ENCODE measurements at regions not wholly inside any gene's neighbourhood (a gene's known extent, or its start where the extent isn't known, plus 50 kb on each side); places are given as distances from the start of the nearest gene placed in this dataset.
"Not testable (repeated sequence)": the region's sequence is repeated elsewhere in the genome, so short reads cannot be mapped to it uniquely, and the experiment has no call there.

DNA sequence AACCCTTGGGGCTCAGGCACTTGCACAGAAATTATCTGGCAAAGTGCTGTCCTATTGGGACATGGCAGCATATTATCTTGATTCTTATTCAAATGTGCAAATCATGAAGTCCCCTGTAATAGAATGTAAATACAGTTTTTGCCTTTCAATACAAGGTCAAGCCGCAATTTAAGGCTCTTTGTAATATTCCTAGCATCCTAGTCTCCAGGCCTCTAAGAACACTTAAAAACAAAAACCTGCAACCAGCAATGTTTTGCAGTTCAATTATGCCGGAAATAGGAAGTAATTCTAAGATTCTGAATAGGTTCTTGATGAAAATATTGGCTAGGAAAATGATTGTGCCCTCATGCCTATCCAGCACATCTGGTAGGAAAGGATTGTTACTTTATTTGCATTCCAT lies 197.2 kb upstream of the IRAK1BP1 start:
- no peak for DNase-seq (ENCODE audit: low spot score)

DNA sequence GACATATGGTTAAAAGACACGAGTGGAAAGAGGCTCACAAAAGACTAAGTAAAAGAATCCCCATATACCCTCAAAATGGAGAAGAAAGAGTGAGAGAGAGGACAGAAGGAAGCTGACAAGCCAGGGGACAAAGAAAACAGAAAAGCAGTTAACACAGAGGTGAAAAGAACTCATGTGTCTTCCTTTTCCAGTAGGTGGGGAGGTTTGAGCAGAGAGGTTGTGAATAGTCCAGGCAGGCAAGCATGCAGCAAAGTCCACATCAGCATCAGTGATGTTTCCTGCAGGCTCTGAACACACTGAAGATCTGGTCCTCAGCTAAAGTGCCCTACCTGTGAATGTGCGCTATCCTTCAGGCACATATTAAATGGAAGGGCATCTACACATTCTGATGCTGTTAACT lies 196.5 kb upstream of the IRAK1BP1 start:
- no peak for DNase-seq (ENCODE audit: low spot score)

DNA sequence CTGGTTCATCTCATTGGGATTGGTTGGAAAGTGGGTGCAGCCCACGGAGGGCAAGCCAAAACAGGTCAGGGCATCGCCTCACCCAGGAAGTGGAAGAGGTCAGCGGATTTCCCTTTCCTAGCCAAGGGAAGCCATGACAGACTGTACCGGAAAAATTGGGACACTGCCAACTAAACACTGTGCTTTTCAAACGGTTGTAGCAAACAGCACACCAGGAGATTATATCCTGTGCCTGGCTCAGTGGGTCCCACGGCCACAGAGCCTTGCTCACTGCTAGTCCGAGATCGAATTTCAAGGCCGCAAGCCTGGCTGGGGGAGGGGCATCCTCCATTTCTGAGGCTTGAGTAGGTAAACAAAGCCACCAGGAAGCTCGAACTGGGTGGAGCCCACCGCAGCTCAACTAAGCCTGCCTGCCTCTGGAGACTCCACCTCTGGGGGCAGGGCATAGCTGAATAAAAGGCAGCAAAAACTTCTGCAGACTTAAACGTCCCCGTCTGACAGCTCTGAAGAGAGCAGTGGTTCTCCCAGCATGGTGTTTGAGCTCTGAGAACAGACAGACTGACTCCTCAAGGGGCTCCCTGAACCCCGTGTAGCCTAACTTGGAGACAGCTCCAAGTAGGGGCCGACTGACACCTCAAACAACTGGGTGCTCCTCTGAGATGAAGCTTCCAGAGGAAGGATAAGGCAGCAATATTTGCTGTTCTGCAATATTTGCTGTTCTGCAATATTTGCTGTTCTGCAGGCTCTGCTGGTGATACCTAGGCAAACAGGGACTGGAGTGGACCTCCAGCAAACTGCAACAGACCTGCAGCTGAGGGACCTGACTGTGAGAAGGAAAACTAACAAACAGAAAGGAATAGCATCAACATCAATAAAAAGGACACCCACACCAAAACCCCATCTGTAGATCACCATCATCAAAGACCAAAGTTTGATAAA lies 191.0 kb upstream of the IRAK1BP1 start:
- DNase-seq (ENCODE audit: low spot score), result not testable (repeated sequence)

DNA sequence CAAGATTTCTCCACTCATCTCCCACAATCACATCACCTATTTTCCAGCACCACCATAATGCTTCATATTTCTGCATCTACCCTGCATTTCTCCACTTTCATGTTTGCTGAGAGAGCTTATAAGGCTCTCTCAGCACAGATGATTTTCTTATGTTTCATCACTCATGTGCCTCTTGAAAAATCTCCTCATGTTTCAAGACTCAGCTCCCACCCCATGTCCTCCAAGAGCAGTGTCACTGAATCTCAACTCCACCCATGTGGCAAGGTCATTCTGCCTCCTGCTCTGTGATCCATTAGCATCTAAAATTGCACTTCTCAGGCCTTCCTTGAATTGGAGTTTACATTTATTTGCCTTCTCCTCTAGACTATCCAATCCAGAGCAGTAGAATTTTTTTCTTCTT lies 178.7 kb upstream of the IRAK1BP1 start:
- no peak for DNase-seq (ENCODE audit: low spot score)

- no peak for DNase-seq (ENCODE audit: low spot score)
Observed at GRCh38 chr6:78693835-78694234, 173.5 kb upstream of the IRAK1BP1 start.

DNA sequence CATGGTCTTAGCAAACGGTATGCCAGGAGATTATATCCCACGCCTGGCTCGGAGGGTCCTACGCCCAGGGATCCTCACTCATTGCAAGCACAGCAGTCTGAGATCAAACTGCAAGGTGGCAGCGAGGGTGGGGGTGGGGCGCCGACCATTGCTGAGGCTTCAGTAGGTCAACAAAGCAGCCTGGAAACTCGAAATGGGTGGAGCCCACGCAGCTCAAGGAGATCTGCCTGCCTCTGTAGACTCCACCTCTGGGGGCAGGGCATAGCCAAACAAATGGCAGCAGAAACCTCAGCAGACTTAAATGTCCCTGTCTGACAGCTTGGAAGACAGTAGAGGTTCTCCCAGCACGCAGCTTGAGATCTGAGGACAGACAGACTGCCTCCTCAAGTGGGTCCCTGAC lies 172.7 kb upstream of the IRAK1BP1 start:
- DNase-seq (ENCODE audit: low spot score), result not testable (repeated sequence)

- DNase-seq (ENCODE audit: low spot score), result no peak
Observed at GRCh38 chr6:78700991-78701390, 166.4 kb upstream of the IRAK1BP1 start.

DNA sequence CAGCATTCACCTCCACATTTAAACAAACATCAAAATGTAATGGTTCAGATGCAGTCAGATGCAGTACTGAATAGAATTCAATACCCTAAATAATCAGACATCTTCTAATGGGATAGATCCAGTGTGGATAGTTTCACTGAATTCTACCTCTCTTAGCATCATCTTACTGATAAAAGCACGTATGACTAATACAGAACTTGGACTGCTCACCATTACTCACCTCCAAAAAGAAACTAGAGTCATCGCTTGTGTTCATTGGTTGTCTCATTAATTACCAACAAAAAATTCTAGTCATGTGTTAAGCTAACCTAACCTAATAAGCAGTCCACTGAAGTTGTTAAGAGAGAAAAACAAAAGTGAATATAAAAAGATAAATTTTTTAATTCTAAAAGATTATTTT lies 165.9 kb upstream of the IRAK1BP1 start:
- no peak for DNase-seq (ENCODE audit: low spot score)

DNA sequence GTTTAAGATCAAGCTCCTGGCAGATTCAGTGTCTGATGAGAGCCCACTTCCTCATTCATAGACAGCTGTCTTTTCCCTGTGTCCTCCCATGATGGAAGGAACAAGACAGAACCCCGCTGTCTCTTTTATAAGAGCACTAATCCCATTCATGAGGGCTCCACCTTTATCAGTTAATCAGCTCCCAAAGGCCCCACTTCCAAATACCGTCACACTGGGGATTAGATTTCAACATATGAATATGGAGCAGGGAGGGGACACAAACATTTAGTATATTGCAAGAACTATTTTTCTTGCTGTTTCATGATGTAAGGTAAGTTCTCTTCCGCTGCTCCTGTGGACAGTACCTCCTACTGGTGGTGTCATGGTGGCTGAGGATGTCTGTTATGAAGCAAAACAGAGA lies 158.3 kb upstream of the IRAK1BP1 start:
- no peak for DNase-seq (ENCODE audit: low spot score)

GRCh38 chr6:78713564-78713963 lies 153.8 kb upstream of the IRAK1BP1 start:
- no peak for DNase-seq (ENCODE audit: low spot score)

- DNase-seq (ENCODE audit: low spot score), result no peak
Observed at GRCh38 chr6:78744144-78744543, 123.2 kb upstream of the IRAK1BP1 start.

GRCh38 chr6:78746457-78746856 lies 120.9 kb upstream of the IRAK1BP1 start:
- DNase-seq (ENCODE audit: low spot score), result no peak

GRCh38 chr6:78749326-78749725 lies 118.0 kb upstream of the IRAK1BP1 start:
- DNase-seq (ENCODE audit: low spot score), result no peak

DNA sequence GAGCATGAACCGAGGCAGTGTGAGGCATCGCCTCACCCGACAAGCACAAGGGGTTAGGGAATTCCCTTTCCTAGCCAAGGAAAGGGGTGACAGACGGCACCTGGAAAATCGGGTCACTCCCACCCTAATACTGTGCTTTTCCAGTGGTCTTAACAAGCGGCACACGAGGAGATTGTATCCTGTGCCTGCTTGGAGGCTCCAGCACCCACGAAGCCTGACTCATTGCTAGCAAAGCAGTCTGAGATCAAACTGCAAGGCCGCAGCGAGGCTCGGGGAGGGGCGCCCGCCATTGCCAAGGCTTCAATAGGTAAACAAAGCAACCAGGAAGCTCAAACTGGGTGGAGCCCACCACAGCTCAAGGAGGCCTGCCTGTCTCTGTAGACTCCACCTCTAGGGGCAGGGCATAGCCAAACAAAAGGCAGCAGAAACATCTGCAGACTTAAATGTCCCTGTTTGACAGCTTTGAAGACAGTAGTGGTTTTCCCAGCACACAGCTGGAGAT lies 109.0 kb upstream of the IRAK1BP1 start:
- DNase-seq (ENCODE audit: low spot score), result not testable (repeated sequence)

- no peak for DNase-seq (ENCODE audit: low spot score)
Observed at GRCh38 chr6:78768271-78768670, 99.1 kb upstream of the IRAK1BP1 start.

DNA sequence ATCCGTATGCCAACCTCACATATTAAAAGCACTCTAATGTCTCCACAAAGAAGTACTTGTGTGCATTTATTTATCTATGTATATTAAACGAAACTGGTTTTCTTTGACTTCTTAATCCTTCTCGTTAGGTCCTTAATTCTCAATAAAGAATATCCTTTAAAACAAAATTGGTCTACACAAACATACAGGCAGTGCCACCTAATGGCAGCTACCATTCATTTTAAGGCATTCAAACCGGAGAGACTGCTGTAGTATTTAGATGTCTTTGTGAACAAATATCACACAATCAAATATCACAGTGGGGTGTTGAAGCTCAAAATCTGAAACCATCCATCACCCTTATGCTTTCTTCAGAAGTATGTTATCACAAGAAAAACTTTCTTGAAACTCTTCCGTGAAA lies 96.6 kb upstream of the IRAK1BP1 start:
- DNase-seq (ENCODE audit: low spot score), result peak; percentile 0

DNA sequence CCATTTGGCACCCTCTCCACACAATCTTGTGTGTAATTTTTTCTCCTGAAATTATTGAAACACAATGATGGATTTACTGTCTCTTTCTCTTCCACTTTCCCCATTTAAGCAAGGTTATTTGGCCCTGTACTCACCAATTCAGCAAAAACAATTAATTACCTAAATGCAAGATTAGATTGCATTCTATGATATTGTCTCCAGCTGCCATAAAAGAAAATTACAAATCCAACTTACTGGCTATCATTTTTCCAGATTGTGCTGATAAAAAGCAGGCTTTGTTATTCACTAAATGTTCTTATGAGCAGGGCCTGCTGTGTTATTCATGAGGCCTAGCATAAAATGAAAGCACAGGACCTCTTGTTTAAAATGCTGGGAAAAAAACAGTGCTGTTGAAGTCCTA lies 95.8 kb upstream of the IRAK1BP1 start:
- no peak for DNase-seq (ENCODE audit: low spot score)

DNA sequence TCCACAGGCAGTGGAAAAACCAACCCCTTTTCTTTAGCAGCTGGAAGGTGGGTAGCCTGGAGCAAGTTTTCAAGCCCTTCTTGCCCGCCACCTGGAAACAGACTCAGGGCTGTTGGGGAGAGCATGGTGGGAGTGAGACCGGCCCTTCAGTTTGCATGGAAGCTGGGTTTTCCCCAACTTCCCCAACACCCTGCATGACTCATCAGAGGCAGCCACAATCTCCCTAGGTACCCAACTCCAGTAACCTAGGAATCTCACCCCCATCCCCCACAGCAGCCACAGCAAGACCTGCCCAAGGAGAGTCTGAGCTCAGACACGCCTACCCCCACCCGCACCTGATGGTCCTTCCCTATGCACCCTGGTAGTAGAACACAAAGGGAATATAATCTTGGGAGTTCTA lies 86.3 kb upstream of the IRAK1BP1 start:
- DNase-seq (ENCODE audit: low spot score), result no peak

DNA sequence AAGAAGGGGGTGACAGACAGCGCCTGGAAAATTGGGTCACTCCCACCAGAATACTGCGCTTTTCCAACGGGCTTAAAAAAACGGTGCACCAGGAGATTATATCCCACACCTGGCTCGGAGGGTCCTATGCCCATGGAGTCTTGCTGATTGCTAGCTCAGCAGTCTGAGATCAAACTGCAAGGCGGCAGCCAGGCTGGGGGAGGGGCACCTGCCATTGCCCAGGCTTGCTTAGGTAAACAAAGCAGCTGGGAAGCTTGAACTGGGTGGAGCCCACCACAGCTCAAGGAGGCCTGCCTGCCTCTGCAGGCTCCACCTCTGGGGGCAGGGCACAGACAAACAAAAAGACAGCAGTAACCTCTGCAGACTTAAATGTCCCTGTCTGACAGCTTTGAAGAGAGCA lies 84.0 kb upstream of the IRAK1BP1 start:
- not testable (repeated sequence) for DNase-seq (ENCODE audit: low spot score)

DNA sequence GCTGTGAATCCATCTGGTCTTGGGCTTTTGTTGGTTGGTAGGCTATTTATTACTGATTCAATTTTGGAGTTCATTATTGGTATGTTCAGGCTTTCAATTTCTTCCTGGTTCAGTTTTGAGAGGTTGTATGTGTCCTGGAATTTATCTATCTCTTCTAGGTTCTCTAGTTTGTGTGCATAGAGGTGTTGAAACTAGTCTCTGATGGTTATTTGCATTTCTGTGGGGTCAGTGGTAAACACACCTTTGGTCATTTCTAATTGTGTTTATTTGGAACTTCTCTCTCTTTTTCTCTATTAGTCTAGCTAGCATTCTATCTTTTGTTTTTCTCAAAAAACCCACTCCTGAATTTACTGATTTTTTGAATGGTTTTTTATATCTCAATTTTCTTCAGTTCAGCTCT lies 70.1 kb upstream of the IRAK1BP1 start:
- DNase-seq (ENCODE audit: low spot score), result no peak

DNA sequence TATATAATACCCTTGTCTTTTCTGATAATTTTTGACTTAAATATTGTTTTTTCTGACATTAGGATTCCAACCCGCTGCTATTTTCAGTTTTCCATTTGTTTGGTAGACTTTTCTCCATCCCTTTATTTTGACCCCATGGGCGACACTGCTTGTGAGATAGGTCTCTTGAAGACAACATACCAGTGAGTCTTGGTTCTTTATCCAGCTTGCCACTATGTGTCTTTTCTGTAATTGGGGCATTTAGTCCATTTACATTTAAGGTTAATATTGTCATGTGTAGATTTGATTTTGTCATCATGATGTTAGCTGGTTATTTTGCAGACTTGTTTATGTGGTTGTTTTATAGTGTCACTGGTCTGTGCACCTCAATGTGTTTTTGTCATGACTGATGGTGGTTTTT lies 67.7 kb upstream of the IRAK1BP1 start:
- no peak for DNase-seq (ENCODE audit: low spot score)

GRCh38 chr6:78806792-78807191 lies 60.6 kb upstream of the IRAK1BP1 start:
- not testable (repeated sequence) for DNase-seq (ENCODE audit: low spot score)

GRCh38 chr6:78807655-78808355 lies 59.5 kb upstream of the IRAK1BP1 start:
- not testable (repeated sequence) for DNase-seq (ENCODE audit: low spot score)

Measured in COLO829 (cell line).